Hepatocyte (in vitro differentiated cells): ENCODE measurements at regions not wholly inside any gene's neighbourhood (a gene's known extent, or its start where the extent isn't known, plus 50 kb on each side); places are given as distances from the start of the nearest gene placed in this dataset.

Experiments
- DNase-seq: peaks from one replicate; pipeline ENCODE4 v3.0.0-alpha.2; 2016; ENCODE audit warnings: low spot score
- H2AFZ ChIP-seq: fragments of 200-600 bp; sonication (generic); 2 replicates; pipeline ENCODE4 v1.6.0; 2016; ENCODE audit warnings: antibody characterized with exemption, mild to moderate bottlenecking
- H3K27ac ChIP-seq: fragments of 200-600 bp; sonication (generic); 2 replicates; pipeline ENCODE4 v1.5.1; 2016; ENCODE audit warnings: mild to moderate bottlenecking
- H3K27me3 ChIP-seq: fragments of 200-600 bp; sonication (generic); 2 replicates; pipeline ENCODE4 v1.6.1; 2016
- H3K36me3 ChIP-seq: fragments of 200-600 bp; sonication (generic); replicated peaks from 2 replicates; pipeline ENCODE4 v1.5.1; 2016; ENCODE audit warnings: low read depth; ENCODE audit not compliant: insufficient read depth
- H3K4me1 ChIP-seq: fragments of 200-600 bp; sonication (generic); 2 replicates; pipeline ENCODE4 v1.5.1; 2016; ENCODE audit warnings: mild to moderate bottlenecking, moderate library complexity; ENCODE audit not compliant: insufficient read depth
- H3K4me2 ChIP-seq: fragments of 200-600 bp; sonication (generic); 2 replicates; pipeline ENCODE4 v1.6.0; 2016
- H3K4me3 ChIP-seq: fragments of 200-600 bp; sonication (generic); 2 replicates; pipeline ENCODE4 v1.5.1; 2016; ENCODE audit warnings: mild to moderate bottlenecking
- H3K79me2 ChIP-seq: fragments of 200-600 bp; sonication (generic); 2 replicates; pipeline ENCODE4 v1.6.0; 2017; ENCODE audit warnings: mild to moderate bottlenecking
- H3K9me2 ChIP-seq: fragments of 200-600 bp; sonication (generic); replicated peaks from 2 replicates; pipeline ENCODE4 v1.6.0; 2017; ENCODE audit warnings: mild to moderate bottlenecking; ENCODE audit not compliant: insufficient read depth
- H3K9me3 ChIP-seq: fragments of 200-600 bp; sonication (generic); 2 replicates; pipeline ENCODE4 v1.5.1; 2016; ENCODE audit warnings: low read depth, mild to moderate bottlenecking
- H4K20me1 ChIP-seq: fragments of 200-600 bp; sonication (generic); 2 replicates; pipeline ENCODE4 v1.6.0; 2016; ENCODE audit warnings: mild to moderate bottlenecking; ENCODE audit not compliant: insufficient read depth, poor library complexity, severe bottlenecking
- CTCF ChIP-seq: fragments of 200-600 bp; sonication (generic); IDR thresholded peaks from 2 replicates; pipeline ENCODE4 v1.5.1; 2016; ENCODE audit warnings: antibody characterized with exemption, mild to moderate bottlenecking; ENCODE audit not compliant: poor library complexity
- EZH2 ChIP-seq: fragments of 200-600 bp; sonication (generic); IDR thresholded peaks from 2 replicates; pipeline ENCODE4 v1.6.1; 2016; ENCODE audit warnings: antibody characterized with exemption, mild to moderate bottlenecking, borderline replicate concordance
- EZH2phosphoT487 ChIP-seq: fragments of 200-600 bp; sonication (generic); IDR thresholded peaks from one replicate; pipeline ENCODE4 v1.6.1; 2018; ENCODE audit warnings: antibody characterized with exemption, mild to moderate bottlenecking, low read depth, moderate library complexity; ENCODE audit not compliant: unreplicated experiment, severe bottlenecking
- WGBS: methylation state at CpG from one replicate; pipeline ENCODE4 v1.1.6; 2016; ENCODE audit warnings: low lambda C conversion rate; ENCODE audit errors: missing lambda C conversion rate; 5-methylcytosine and 5-hydroxymethylcytosine counted together

GRCh38 chrX:13235930-13236329, 83.9 kb downstream of the ATXN3L start:
- Histone ChIP-seq H3K4me1 (no peaks in the 10 kb centered on the region), H3K9me3 (no peaks in the 10 kb centered on the region), H3K36me3 (no peaks in the 10 kb centered on the region), H2AFZ (no peak overlapping the region), H3K4me2 (no peak overlapping the region), H4K20me1 (no peaks in the 10 kb centered on the region), H3K27ac (no peak overlapping the region), H3K9me2 (no peaks in the 10 kb centered on the region), H3K79me2 (no peaks in the 10 kb centered on the region), H3K4me3 (no peak overlapping the region), H3K27me3 (no peaks in the 10 kb centered on the region)
- WGBS = 76% methylated on average over 1 of the region's 1 CpG
- no peak for TF ChIP-seq CTCF
- no peak for TF ChIP-seq EZH2
- TF ChIP-seq EZH2phosphoT487 = no peak
- no peak for DNase-seq

GRCh38 chrX:13232484-13232883, 87.4 kb downstream of the ATXN3L start:
- DNase-seq = no peak
- Histone ChIP-seq H3K27ac (no peak overlapping the region), H3K9me2 (no peaks in the 10 kb centered on the region), H4K20me1 (no peaks in the 10 kb centered on the region), H3K27me3 (no peaks in the 10 kb centered on the region), H3K4me3 (no peak overlapping the region), H2AFZ (no peak overlapping the region), H3K4me1 (no peaks in the 10 kb centered on the region), H3K9me3 (no peaks in the 10 kb centered on the region), H3K36me3 (no peaks in the 10 kb centered on the region), H3K4me2 (no peak overlapping the region), H3K79me2 (no peaks in the 10 kb centered on the region)
- TF ChIP-seq EZH2phosphoT487 (no peak), EZH2 (no peak), CTCF (no peak)

DNA sequence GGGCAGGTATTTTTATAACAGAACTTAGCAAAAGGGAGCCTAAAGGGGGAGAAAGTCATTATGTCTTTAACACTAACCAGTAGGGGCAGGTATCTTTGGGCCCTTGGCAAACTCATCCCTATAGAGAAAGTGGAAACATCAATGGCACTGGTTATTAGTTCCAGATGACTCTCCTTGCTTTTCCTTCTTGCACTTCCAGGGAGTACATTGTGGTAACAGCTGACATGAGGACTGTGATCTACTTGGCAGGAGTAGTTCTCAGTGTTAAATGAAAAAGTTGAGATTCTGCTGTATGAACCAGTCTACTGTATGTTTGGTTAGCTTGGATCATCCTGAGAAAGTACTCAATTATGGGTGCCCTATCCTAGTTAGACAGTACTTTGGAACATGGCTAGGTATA, 93.6 kb downstream of the ATXN3L start:
- no peaks in the 10 kb centered on the region for H3K79me2 ChIP-seq
- peaks cover 5% of the 10 kb centered on the region for H3K4me1 ChIP-seq

More for the DNA sequence above, 93.6 kb downstream of the ATXN3L start:
- no peak overlapping the region for H2AFZ ChIP-seq
- H3K9me2 ChIP-seq = no peaks in the 10 kb centered on the region
- no peaks in the 10 kb centered on the region for H3K36me3 ChIP-seq
- no peak overlapping the region for H3K27ac ChIP-seq
- H3K9me3 ChIP-seq = no peaks in the 10 kb centered on the region
- H3K4me2 ChIP-seq = no peak overlapping the region
- H3K4me3 ChIP-seq = no peak overlapping the region
- no peaks in the 10 kb centered on the region for H4K20me1 ChIP-seq
- DNase-seq = no peak
- no peaks in the 10 kb centered on the region for H3K27me3 ChIP-seq
- TF ChIP-seq CTCF (no peak), EZH2phosphoT487 (no peak), EZH2 (no peak)
